Activated naive CD4-positive, alpha-beta T cell treated with Interleukin-2 at 50 U/mL for 16 hours (primary cell): ENCODE measurements at regions not wholly inside any gene's neighbourhood (a gene's known extent, or its start where the extent isn't known, plus 50 kb on each side); places are given as distances from the start of the nearest gene placed in this dataset.

Experiments
- DNase-seq: peaks from one replicate; pipeline ENCODE4 v3.0.0-alpha.2; 2020

DNA sequence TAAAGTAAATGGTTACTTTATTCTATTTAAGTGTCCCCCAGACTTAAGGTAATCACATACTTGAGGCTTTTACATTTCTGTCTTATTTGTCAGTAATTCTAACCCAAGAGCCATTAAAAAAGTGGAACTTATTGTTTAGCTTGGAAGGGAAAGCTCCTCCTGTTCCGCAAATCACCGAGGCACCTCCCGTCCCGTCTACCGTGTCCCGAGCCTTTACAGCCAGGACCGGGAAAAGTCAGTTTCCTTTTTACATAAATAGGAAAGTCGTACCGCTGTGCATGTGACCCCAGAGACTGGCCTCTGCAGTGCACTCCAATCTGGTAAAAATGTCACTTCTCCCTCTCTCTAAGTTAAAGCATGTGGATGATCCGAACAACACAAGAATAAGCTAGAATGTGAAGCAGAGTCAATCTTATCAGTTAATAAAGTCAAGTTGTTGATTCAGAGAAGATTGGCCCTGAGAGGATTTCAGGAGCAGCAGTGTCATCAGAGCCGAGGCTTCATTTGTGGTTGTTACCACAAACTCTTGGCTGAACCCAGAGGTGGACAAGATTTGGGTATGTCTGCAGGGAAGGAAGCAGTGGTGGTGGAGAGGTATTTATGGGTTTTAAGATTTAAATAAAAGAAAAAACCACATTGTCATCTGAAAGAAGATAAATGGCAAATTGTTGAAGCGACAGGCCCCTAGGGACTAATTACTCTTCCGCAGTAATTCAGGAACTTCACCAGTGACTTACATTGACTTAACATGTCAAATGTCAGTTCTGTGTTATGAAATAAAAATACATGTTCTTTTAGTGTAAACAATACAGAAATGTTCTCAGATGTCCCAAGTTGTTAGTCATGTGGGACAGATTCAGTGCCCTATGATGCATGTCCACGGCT, 316.6 kb upstream of the ZNF32 start:
- no peak for DNase-seq

DNA sequence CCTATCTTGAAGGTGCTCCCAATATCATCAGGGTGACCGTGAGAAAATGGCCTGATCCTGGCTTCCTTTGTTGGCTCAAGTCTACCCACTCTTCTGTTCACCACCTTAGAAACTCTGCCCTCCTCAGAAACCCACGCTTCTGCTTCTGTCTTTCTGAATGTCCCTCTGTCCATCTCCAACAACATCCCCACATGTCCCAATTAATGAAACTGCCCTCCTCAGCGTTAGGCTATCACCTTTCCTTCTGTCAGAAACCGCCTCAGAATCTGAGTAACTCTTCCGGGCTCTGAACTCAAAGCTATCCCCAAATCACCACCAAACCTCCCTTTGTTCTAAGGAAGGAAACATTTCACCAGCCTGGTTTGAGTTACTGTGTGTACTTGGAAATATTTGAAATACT, 315.8 kb upstream of the ZNF32 start:
- no peak for DNase-seq

DNA sequence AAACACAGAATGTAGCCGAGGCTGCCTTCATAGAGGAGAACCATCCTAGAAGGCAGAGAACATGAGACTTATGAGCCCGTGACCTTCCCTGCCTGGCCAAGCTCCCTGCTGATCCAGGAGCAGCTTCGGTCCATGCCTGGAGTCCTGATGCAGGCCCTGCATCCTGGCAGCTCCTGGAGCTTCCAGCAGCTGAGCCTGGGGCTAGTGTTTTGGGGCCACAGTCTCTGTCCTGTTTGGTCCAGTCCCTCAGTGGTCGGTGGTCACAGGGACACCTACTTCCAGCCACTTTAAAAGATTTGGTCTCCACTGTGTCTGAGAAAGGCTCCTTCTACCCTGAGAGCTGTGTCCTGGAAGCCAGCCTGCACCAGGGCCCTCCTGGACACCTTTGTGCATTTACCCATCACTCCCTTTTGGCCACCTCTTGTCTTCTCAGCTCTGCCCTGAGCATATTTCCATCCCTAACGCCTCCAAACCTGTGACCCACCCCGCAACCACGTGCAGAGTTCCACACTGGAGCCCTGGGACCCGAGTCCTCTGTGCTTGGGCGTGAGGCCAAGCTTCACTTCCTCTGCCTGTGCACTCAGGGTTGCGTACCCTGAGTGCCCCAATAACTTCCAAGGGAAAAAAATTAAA, 315.2 kb upstream of the ZNF32 start:
- DNase-seq = no peak

DNA sequence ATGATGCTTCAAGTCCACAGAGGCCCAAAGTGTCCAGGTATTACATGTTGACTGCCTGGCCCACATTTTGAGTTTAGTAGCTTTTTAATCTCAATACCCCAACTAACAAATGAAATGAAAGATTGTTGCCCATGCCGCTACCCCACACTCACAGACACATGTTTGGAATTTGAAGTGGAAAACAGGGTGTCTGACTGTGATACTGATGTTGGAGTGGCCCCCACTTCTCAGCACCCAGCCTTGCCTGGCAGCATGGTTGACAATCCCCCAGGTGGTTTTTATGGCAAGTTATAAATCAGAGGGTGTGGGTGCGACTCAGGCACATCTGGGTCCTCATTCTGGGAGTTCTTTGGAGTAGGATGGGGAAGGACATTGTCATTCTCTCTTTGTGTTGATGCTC, 314.7 kb upstream of the ZNF32 start:
- DNase-seq = no peak

DNA sequence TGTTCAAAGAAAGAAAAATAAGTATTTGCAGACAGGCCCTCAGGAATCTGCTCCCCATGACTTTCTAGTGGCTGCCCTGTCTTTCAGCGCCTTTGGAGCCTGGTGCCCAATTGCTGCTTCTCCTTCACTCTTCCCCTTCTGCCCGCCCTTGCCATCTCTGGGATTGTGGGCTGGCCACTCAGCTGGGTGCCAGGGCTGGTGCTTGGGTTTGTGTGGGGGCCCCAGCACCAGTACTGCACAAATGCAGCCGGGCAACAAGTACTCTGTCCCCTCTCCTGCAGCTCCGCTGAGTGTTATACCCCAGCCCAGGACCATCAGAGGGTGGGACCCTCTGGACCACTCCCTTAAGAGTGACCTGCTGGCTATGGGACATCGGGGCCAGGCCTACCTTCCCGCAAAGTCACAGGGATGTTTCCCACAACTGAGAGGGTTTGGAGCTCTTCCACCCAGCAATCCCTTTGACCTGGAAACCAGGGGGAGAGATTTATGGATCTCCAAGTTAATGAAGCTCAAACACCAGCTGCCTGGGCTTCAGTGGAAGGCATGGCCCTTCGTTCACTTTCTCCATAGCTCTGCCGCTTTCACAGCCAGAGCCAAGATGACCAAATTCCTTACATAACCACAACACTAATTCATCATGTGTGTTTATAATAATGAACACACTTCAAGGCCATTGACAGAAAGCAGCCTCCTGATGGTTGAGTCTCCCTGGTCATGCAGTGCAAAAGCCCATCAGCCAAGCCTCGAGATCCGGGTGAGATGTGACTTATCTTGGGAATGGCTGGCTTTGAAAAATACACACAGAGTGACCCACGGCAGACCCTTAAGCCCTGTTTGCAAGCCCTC, 313.9 kb upstream of the ZNF32 start:
- DNase-seq = no peak

DNA sequence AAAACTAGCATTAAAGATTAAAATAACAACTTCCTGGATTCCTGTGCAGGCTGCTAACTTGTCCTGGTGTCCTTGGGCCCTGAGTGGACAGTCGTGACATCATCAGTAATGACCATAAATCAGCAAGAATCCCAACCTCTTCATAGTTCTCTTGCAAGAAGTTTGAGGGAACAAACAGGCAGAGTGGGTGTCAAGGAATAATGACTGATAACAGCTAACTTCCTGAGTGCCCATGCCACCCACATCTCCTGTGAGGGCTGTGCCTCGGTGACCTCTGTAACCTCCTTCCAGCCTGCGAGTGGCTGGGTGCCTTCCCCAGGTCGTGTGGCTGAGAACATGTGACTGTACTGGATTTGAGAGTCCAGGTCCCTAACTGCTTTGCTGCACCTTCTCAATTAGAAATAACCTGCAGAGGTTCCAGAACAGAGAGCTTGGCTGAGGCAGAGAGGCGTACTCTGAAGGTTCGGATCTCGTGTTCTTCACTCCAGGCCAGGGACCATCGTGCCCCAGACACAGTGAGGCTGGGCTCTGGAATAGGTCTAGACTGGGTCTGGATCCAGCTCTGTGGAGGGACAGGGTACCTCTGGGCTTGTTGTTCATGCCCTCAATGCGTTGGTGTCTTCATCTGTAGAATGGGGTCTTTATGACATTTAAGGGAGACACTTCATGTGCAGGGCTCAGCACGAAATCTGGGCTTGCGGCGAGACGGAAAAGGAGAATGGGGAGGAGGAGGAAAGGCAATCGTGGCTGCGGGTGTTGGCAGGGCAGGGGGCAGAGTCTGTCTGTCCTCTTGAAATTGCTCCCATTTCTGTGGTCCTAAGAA, 313.1 kb upstream of the ZNF32 start:
- no peak for DNase-seq

DNA sequence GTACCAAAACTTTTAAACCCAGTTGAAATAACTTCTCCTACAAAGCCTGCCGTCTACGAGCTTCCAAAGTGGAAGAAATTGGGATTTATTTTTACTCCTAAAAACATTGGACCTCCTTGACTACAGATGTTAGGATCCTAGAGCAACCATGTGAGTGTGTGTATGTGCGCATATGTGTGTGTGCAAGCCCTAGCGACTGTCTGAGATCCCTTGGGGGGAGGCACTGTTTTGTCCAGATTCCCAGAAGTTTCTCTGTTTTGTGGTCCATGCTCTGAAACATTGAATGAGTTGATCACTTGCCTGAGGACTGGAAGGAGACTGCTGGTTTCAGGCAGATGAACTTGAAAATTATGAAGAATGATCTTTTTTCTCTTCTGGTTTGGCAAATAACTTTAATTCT, 312.3 kb upstream of the ZNF32 start:
- no peak for DNase-seq

DNA sequence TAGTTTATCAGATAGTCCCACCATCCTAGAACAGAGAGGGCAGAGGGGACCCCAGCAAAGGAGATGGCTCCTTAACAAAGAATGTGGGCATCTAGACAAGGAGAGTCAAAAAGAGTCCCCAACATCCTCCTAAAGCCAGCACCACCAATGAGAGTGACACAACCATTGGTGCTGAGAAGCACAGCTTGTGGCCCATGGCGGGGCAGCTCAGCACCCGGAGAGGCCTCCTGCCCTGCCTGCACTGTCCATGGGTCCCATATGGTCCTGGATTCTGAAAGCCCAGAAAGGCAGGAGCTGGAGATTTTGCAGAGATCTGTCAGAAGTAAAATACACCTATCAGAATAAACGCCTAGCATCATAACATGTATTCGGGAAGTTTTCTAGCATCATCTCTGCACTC, 311.8 kb upstream of the ZNF32 start:
- no peak for DNase-seq

DNA sequence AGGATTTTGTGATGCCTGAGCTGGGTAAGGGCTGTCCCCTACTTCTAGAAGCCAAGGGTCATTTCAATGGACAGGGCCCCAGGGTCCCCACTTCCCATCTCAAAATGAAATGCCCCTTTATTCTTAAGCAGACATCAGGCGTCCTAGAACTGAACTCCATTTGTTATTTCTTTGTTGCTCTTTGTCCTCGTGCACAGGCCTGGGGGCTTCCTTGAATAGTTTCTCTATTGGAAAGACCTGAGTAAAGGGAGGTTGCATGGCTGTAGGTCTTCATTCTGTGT, 311.4 kb upstream of the ZNF32 start:
- no peak for DNase-seq

DNA sequence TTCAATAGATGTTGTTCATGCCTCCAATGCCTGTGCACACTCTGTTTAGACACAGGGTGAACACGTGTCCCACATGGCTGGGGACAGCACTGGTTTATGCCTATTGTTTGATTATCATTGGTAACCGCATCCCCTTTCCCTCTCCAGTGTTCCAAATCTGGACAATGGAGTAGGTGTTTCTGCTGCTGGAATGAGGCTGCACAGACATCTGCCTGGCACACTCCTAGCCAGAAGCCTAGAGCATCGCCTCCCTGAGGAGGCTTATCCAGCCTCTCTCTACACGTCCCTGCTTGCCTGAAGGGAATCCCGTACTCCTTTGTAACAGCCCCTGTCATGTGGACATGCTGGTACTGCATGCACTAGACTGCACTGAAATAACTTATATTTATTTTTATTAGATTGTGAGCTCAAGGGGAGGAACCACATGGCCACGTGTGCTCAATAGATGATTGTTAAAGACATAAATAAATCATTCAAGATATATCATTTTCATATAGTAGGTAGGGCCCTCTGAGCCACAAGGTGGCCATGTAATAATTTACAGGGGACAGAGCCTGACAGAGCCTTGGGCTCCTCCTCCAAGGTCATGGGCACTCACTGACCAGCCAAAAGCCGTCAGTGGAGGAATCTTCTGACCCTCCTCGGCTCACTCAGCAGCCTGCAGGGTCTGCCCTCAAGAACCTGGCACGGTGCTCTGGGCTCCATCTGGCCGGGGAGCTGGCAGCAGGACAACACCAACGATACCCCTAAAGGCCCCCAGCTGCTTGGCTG, 310.9 kb upstream of the ZNF32 start:
- no peak for DNase-seq

DNA sequence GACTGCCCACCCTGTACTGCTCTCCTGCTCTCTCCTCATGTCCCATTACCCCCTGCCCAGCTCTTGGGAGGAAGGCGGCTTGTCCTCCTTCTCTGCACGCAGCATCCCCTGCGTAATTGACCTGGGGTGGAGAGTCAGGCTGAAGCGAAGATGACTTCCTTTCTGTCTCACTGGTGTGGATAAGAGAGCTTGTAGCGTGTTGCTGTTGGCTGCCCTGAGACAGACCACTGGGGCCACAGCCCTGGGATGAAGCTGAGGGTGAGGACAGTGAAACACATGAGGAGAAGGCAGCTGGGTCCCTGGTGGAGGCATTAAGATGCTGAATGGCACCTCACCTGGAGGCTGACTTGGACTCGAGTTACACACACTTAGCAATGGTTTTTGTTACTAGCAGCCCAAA, 310.3 kb upstream of the ZNF32 start:
- DNase-seq = no peak

DNA sequence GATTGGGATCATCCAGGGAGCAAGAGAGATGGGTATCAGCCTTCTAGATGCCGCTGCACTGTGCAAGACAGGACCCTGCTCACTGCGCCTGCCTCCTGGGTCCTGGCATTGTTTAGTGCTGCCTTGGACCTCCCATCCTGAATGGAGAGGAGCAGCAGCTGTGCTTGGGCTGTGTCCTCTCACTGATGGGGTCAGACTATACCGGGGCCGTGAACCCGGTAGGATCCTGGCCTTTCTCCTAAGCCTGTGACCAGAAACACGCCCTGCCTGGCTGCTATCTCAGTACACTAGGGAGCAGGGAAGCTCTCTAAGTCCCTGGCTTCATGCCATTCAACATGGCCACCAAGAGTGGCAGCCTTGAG, 309.4 kb upstream of the ZNF32 start:
- DNase-seq = no peak

DNA sequence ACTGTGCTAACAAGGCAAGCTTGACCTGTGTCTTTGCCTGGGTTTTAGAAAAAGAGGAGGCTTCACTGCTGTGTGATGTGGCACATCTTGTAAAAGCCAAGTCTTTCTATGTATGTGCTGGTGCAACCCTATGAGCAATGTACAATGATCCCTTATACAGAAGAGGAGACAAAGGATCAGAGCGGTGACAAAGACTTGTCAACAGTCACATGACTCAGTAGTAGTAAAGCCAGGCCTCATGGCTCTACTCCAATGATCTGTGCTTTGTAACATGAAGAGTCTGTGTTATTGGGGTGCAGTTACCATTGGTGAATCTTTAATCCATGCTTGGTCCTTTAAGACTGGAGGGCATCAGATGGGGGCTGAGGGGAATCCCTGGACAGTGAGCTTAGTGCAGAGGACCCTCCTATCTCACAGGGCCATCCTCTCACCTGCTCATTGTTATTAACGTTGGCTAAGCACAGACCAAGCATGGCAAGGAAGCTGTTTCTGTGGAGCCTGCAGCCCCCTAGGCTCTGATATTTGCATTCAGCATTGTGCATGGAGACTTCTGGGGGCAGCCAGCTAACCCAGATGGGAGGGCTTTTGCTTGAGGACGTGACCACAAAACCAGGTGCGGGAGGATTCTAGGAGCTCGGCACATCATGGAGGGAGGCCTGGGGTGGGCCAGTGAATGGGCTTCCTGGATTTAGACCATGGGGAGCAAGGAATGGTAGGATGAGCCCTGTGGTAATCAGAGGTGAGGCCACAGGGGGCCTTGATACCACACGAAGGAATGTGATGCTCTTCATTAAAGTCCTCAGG, 308.8 kb upstream of the ZNF32 start:
- DNase-seq = no peak

DNA sequence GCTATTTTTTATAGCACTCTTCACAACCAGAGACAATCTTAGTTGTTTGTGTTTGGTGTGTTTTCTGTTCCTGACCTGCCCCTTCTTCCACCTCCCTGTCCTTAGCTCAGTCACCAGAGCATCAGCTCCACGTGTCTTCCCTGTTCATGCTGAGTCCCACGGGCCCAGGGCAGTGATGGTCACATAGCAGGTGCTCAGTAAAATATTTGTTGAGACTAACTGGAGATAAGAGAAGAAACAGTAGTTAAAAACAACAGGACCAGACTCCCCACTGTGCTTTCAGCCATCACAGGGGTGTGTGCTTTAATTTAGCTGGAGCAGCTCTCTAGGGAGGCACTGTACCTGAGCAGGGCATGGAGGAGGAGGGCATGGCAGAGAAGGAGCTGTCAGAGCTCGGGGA, 307.3 kb upstream of the ZNF32 start:
- no peak for DNase-seq

DNA sequence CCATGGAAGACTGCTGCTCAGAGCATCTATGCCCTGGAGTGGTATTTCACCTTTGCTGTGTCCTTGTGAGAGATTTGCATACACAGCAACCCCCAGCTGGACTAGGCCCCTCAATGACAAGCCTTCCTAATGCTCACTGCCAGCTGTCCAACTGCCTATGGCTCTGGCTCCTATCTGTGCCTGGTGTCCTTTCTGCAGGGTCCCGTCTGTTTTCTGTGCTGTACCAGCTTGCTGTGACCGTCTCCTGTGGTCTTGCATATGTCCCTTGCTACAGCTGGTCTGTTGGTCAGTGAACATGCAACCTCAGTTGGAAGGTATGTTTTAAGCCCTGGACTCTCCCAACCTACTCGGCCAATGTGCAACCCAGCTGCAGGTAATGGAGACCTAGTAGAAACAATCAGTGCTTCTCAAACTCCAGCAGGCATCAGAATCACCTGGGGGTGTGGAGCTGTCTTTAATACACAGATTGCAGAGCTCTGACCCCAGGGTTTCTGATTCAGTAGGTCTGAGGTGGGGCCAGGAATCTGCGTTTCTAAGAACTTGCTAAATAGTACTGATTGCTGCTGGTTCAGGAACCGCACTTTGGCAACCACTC, 306.4 kb upstream of the ZNF32 start:
- no peak for DNase-seq

DNA sequence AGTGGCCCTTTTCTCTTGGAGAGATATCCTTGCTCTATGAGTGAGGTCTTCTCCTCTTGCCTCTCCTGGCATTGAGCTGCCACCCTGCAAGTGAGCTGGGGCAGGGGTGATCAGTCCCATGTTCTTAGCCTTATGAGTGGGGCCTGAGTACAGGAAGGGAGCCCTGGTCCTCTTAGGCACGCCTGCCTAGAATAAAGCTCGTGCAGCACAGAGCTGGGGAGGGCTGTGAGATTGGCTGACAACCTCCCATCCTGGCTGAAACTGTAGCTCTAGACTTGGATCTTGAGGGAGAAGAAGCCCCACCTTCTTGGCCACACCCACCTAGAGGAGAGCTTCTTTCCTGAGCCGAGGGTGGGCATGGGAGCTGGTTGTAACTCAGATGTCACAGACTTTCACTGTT, 305.0 kb upstream of the ZNF32 start:
- no peak for DNase-seq

DNA sequence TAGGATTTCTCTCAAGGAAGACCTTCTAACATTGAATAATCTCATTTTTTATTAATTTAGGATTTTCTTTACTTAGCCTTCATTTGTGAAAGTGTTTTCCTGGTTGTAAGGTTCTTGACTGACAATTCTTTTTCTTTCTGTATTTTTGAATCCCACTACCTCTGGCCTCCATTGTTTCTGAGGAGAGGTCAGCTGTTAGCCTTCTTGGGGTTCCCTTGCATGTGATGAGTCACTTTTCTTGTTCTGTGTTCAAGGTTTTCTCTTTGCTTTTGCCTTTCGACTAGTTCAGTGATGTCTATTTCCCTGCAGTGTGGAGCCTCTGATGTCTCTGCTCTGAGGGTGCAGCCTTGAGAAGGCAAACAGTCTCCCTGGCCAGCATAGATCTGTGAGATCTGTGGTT, 304.1 kb upstream of the ZNF32 start:
- DNase-seq = no peak

DNA sequence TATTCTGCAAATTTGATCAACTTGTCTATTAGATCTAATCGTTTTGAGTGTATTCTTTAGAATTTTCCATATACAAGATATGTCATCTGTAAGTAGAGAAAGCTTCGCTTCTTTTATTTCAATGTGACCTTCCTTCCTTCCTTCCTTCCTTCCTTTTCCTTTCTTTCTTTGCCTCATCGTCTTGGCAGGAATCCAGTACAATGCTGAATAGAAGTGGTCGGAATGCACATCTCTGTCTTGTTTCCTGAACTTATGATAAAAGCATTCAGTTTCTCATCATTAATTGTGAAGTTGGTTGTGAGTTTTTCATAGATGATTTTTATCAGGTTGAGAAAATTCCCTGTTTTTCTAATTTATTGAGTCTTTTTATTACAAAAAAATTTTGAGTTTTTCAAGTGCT, 300.7 kb upstream of the ZNF32 start:
- no peak for DNase-seq

DNA sequence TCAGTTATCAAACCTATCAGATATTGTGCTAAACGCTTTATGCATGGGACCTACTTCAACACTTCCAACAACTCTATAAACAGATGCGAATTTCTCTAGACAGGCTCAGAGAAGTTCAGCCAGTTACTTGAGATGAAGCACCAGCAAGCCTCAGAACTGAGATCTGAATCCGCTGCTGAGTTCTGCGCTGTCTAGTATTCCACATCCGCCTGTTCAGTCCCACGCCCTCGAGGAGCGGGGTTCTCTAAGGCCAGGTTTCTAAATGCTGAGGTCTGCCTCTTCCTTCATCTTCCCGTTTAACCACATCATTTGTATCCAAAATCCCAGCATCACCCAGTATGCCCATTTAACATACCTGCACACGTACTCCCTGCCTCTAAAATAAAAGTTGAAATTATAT, 297.8 kb upstream of the ZNF32 start:
- no peak for DNase-seq

DNA sequence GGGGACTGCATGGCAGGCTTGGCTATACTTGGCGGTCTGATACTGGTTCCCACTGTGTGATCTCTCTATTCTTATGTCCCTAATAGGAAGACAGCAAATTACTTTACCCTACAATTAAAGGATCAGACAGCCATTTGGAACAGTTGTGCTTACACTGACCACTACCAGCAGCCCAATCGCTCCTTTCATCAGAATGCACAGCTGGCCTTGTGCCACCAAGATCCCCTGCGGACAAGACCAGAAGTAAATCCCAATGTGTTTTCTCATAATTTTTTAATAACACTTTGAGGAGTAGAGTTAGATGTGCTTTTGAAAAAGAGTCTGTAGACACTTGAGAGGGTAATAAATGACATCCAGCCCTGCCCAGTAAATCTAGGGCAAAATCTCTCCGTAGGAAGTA, 297.2 kb upstream of the ZNF32 start:
- DNase-seq = no peak

DNA sequence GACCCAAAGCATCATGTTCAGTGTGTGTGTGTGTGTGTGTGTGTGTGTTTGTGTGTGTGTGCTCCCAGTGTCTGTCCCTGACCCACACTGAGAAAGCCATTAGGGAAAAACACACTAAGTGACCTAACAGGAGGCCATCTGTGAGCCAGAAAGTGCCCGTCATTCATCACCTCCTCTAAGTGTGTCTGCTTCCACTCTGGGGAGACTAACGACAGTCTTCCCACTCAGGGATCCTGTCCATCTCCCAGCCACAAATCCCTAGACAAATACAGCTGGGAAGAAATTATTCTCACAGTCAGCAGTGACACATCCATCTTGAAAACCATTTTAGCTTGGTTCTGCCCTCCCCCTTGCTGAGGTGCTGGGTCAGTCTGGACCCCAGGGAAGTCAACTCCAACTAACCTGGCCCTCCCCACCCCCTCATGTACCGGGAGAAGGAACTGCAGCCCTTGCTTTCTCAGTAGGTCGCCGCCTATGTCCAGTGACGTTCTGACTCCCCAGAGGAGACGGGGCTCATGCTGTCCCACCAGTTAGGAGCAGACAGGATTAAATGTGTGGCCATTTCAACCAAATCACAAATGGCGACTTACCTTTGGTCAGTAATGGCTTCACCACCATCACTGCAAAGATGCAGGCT, 296.5 kb upstream of the ZNF32 start:
- no peak for DNase-seq
